NCI-H446 treated with DMSO at 0.1 percent for 48 hours (cell line): ENCODE measurements at regions not wholly inside any gene's neighbourhood (a gene's known extent, or its start where the extent isn't known, plus 50 kb on each side); places are given as distances from the start of the nearest gene placed in this dataset.

Experiments used
- DNase-seq: peaks from one replicate; lab custom pipeline; 2025; lab: John Stamatoyannopoulos, UW

GRCh38 chr20:10806539-10806938 is 132.7 kb upstream of the JAG1 start:
- no peak for DNase-seq

GRCh38 chr20:10807013-10807412 is 133.2 kb upstream of the JAG1 start:
- DNase-seq = no peak

- DNase-seq = no peak
These were observed 139.0 kb upstream of the JAG1 start for GRCh38 chr20:10812759-10813327.

GRCh38 chr20:10823585-10823984 is 149.8 kb upstream of the JAG1 start:
- no peak for DNase-seq

- DNase-seq = no peak
These were observed 151.1 kb upstream of the JAG1 start for GRCh38 chr20:10824750-10825500.

- no peak for DNase-seq
These were observed 152.3 kb upstream of the JAG1 start for GRCh38 chr20:10826111-10826510.

GRCh38 chr20:10828180-10828579 is 154.4 kb upstream of the JAG1 start:
- no peak for DNase-seq

GRCh38 chr20:10832141-10832540 is 158.3 kb upstream of the JAG1 start:
- DNase-seq = no peak

- DNase-seq = no peak
These were observed 164.1 kb upstream of the JAG1 start for GRCh38 chr20:10837901-10838300.

- DNase-seq = no peak
These were observed 168.3 kb upstream of the JAG1 start for GRCh38 chr20:10842116-10842515.

- DNase-seq = no peak
These were observed 169.4 kb upstream of the JAG1 start for GRCh38 chr20:10843146-10843711.

- no peak for DNase-seq
These were observed 173.0 kb upstream of the JAG1 start for GRCh38 chr20:10846766-10847165.

GRCh38 chr20:10848810-10849370 is 175.1 kb upstream of the JAG1 start:
- DNase-seq = no peak

- no peak for DNase-seq
These were observed 179.4 kb upstream of the JAG1 start for GRCh38 chr20:10853176-10853575.

GRCh38 chr20:10853731-10854130 is 179.9 kb upstream of the JAG1 start:
- no peak for DNase-seq

- DNase-seq = no peak
These were observed 181.2 kb upstream of the JAG1 start for GRCh38 chr20:10854976-10855375.

- no peak for DNase-seq
These were observed 182.0 kb upstream of the JAG1 start for GRCh38 chr20:10855778-10856177.

- no peak for DNase-seq
These were observed 182.6 kb upstream of the JAG1 start for GRCh38 chr20:10856237-10857015.

- DNase-seq = no peak
These were observed 183.7 kb upstream of the JAG1 start for GRCh38 chr20:10857352-10858070.

GRCh38 chr20:10861090-10861489 is 187.3 kb upstream of the JAG1 start:
- no peak for DNase-seq

- DNase-seq = no peak
These were observed 187.8 kb upstream of the JAG1 start for GRCh38 chr20:10861619-10862018.
